ENCODE measurements at regions not wholly inside any gene's neighbourhood (a gene's known extent, or its start where the extent isn't known, plus 50 kb on each side); places are given as distances from the start of the nearest gene placed in this dataset.

DNA sequence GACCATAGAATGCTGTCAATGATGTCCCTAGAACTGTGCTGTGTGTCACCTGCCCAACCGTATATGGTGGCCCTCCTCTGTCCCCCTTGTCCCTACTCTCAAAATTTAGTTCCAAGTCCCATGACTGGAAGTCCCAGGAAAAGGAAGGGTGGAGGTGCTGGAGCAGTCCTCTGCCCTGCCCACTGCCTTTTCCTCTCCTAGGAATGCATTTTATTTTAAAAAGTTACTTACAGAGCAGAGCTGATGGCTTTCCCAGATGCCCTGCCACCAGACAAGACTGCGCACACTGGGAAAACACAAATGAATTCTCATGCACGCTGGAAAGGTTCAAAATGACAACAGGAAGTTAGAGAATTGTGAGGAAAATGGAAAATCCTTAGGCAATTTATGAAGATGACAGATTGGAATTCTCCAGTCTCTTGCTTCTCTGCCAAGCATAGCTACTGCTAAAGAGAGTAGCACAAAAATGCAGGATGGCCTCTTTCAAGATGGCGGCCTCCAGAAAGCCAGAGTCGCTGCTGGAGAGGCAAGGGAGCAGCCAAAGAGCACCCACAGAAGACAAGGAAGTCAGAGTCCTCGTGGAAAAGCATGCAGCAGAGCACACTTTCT is 117.1 kb upstream of the TSC22D1 start:
- CTCF ChIA-PET (ENCODE audit: low intra/inter-chr PET ratio): no interaction called here
- intact Hi-C loops (cut with micrococcal nuclease): no loop called here

DNA sequence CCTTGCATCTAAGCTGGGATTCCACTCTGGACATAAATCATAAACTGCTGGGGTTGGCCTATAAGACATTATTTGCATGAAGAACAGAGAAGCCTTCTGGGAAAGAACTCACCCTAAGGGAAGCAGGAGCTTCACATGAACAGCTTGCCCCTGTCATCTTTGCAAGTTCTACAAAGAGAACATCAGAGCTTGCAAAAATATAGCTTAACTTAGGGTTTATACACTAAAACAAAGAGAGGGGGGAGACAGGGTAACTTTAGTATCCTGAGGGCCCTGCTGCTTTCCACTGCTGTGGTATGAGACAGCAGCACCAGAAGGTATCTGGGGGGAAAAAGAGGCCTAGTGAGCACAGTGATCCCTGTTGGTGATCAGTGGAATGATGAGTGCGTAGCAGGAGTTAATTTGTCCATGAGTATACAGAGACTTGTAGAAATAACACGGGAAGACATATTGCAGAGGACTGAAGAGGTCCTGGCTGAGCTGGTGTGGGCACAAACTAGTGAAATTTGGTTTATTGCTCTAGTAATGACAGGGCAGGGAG is 116.1 kb upstream of the TSC22D1 start:
- peaks cover 0 to 5% of the 10 kb centered on the region in 2 experiments; a peak in 1 of 5 replicates for H3K27me3 ChIP-seq (ENCODE audit: control insufficient read depth in 2 of 2, insufficient read depth in 2 of 2, low read length in 2 of 2)
- in situ Hi-C loops (cut with MboI): no loop called here
- no peak for FAIRE-seq
- ATAC-seq: peak; percentile 80
- no peak overlapping the region for H3K9ac ChIP-seq (ENCODE audit: insufficient read depth in 1 of 2, low read depth in 2 of 2, low read length in 2 of 2)
- no peaks in the 10 kb centered on the region for H3K9me3 ChIP-seq (replicated peaks; ENCODE audit: control insufficient read depth, insufficient read depth, low read depth, low read length)
- H4K20me1 ChIP-seq (replicated peaks; ENCODE audit: control insufficient read depth, insufficient read depth, low read length): no peaks in the 10 kb centered on the region
- H3K4me1 ChIP-seq (replicated peaks in 1 of 2; ENCODE audit: control insufficient read depth in 2 of 2, insufficient read depth in 2 of 2, low read length in 2 of 2): no peaks in the 10 kb centered on the region
- no peaks in the 10 kb centered on the region for H3K79me2 ChIP-seq (ENCODE audit: control insufficient read depth, insufficient read depth, low read length)
- BruUV-seq (replicated peaks): no TSS peak
- H3K4me2 ChIP-seq (ENCODE audit: insufficient read depth, low read length): no peak overlapping the region
- H2AFZ ChIP-seq (ENCODE audit: low read depth, low read length): no peak overlapping the region
- CTCF ChIA-PET (ENCODE audit: low intra/inter-chr PET ratio): no interaction called here
- DNase-seq (ENCODE audit: extremely low read depth in 1 of 4, low spot score in 3 of 4): peak in 2 of 4 experiments; percentile 9
- H3K4me3 ChIP-seq: no peak overlapping the region
- intact Hi-C loops (cut with micrococcal nuclease): no loop called here
- POLR2A ChIA-PET: no interaction called here
- WGBS (ENCODE audit: insufficient coverage, low coverage, missing lambda C conversion rate): 0% methylated on average over 2 of the region's 2 CpGs
- H3K27ac ChIP-seq (ENCODE audit: extremely low read depth, low read depth, low read length): no peak overlapping the region
- no peaks in the 10 kb centered on the region for H3K9me1 ChIP-seq (ENCODE audit: control insufficient read depth, insufficient read depth, low read length)
- H3K36me3 ChIP-seq (ENCODE audit: control insufficient read depth, insufficient read depth, low read length): no peaks in the 10 kb centered on the region
- TF ChIP-seq RBM22 (IDR thresholded peaks at IDR 0.05; ENCODE audit: low read depth, low read length, poor library complexity, severe bottlenecking) (no peak), ZNF445 (CRISPR knock-in tag; IDR thresholded peaks at IDR 0.05; ENCODE audit: low read depth) (no peak), FUS (optimal IDR thresholded peaks at IDR 0.05; ENCODE audit: low read depth, low read length) (no peak), GTF2A2 (tag; IDR thresholded peaks at IDR 0.05) (peak; percentile 41; the same call in 1 of the 2 replicates), ETV6 (IDR thresholded peaks at IDR 0.05; ENCODE audit: borderline replicate concordance in 1 of 2, low read depth in 2 of 2, low read length in 1 of 2) (no peak), ETV6 (CRISPR knock-in tag; IDR thresholded peaks at IDR 0.05; ENCODE audit: borderline replicate concordance) (no peak)
- TF ChIP-seq, protein P1, sequence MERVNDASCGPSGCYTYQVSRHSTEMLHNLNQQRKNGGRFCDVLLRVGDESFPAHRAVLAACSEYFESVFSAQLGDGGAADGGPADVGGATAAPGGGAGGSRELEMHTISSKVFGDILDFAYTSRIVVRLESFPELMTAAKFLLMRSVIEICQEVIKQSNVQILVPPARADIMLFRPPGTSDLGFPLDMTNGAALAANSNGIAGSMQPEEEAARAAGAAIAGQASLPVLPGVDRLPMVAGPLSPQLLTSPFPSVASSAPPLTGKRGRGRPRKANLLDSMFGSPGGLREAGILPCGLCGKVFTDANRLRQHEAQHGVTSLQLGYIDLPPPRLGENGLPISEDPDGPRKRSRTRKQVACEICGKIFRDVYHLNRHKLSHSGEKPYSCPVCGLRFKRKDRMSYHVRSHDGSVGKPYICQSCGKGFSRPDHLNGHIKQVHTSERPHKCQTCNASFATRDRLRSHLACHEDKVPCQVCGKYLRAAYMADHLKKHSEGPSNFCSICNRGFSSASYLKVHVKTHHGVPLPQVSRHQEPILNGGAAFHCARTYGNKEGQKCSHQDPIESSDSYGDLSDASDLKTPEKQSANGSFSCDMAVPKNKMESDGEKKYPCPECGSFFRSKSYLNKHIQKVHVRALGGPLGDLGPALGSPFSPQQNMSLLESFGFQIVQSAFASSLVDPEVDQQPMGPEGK (CRISPR knock-in tag; IDR thresholded peaks at IDR 0.05; ENCODE audit: borderline replicate concordance): no peak
- TF ChIP-seq, protein P2, sequence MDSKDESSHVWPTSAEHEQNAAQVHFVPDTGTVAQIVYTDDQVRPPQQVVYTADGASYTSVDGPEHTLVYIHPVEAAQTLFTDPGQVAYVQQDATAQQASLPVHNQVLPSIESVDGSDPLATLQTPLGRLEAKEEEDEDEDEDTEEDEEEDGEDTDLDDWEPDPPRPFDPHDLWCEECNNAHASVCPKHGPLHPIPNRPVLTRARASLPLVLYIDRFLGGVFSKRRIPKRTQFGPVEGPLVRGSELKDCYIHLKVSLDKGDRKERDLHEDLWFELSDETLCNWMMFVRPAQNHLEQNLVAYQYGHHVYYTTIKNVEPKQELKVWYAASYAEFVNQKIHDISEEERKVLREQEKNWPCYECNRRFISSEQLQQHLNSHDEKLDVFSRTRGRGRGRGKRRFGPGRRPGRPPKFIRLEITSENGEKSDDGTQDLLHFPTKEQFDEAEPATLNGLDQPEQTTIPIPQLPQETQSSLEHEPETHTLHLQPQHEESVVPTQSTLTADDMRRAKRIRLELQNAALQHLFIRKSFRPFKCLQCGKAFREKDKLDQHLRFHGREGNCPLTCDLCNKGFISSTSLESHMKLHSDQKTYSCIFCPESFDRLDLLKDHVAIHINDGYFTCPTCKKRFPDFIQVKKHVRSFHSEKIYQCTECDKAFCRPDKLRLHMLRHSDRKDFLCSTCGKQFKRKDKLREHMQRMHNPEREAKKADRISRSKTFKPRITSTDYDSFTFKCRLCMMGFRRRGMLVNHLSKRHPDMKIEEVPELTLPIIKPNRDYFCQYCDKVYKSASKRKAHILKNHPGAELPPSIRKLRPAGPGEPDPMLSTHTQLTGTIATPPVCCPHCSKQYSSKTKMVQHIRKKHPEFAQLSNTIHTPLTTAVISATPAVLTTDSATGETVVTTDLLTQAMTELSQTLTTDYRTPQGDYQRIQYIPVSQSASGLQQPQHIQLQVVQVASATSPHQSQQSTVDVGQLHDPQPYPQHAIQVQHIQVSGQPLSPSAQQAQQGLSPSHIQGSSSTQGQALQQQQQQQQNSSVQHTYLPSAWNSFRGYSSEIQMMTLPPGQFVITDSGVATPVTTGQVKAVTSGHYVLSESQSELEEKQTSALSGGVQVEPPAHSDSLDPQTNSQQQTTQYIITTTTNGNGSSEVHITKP (IDR thresholded peaks at IDR 0.05; ENCODE audit: partially characterized antibody): no peak

More for the DNA sequence above, 117.1 kb upstream of the TSC22D1 start:
- no peak for FAIRE-seq
- no peak overlapping the region for H3K4me3 ChIP-seq
- in situ Hi-C loops (cut with MboI): no loop called here
- POLR2A ChIA-PET: no interaction called here
- no peaks in the 10 kb centered on the region for H4K20me1 ChIP-seq (replicated peaks; ENCODE audit: control insufficient read depth, insufficient read depth, low read length)
- BruUV-seq (replicated peaks): no TSS peak
- no peak for ATAC-seq
- DNase-seq (ENCODE audit: extremely low read depth in 1 of 4, low spot score in 3 of 4): no peak
- H3K4me2 ChIP-seq (ENCODE audit: insufficient read depth, low read length): no peak overlapping the region
- H3K27ac ChIP-seq (ENCODE audit: extremely low read depth, low read depth, low read length): no peak overlapping the region
- no peaks in the 10 kb centered on the region for H3K36me3 ChIP-seq (ENCODE audit: control insufficient read depth, insufficient read depth, low read length)
- no peaks in the 10 kb centered on the region for H3K4me1 ChIP-seq (replicated peaks in 1 of 2; ENCODE audit: control insufficient read depth in 2 of 2, insufficient read depth in 2 of 2, low read length in 2 of 2)
- H3K9me1 ChIP-seq (ENCODE audit: control insufficient read depth, insufficient read depth, low read length): no peaks in the 10 kb centered on the region
- no peaks in the 10 kb centered on the region for H3K9me3 ChIP-seq (replicated peaks; ENCODE audit: control insufficient read depth, insufficient read depth, low read depth, low read length)
- no peak overlapping the region for H3K9ac ChIP-seq (ENCODE audit: insufficient read depth in 1 of 2, low read depth in 2 of 2, low read length in 2 of 2)
- WGBS (ENCODE audit: insufficient coverage, low coverage, missing lambda C conversion rate): 0% methylated on average over 5 of the region's 6 CpGs
- no peaks in the 10 kb centered on the region for H3K79me2 ChIP-seq (ENCODE audit: control insufficient read depth, insufficient read depth, low read length)
- TF ChIP-seq ILK (tag; IDR thresholded peaks at IDR 0.05; ENCODE audit: borderline replicate concordance, low read depth) (no peak), YY1 (IDR thresholded peaks at IDR 0.05; ENCODE audit: borderline replicate concordance in 1 of 3, control insufficient read depth in 1 of 3, extremely low read depth in 1 of 3, insufficient read depth in 3 of 3, insufficient read length in 1 of 3, insufficient replicate concordance in 2 of 3, low read depth in 1 of 3, low read length in 2 of 3) (peak in 1 of 3 experiments; percentile 31)
- no peak overlapping the region for H2AFZ ChIP-seq (ENCODE audit: low read depth, low read length)
- peaks cover 0 to 5% of the 10 kb centered on the region in 2 experiments; a peak in 1 of 5 replicates for H3K27me3 ChIP-seq (ENCODE audit: control insufficient read depth in 2 of 2, insufficient read depth in 2 of 2, low read length in 2 of 2)
